H1 (cell line): ENCODE measurements at regions not wholly inside any gene's neighbourhood (a gene's known extent, or its start where the extent isn't known, plus 50 kb on each side); places are given as distances from the start of the nearest gene placed in this dataset.

ENCODE experiments used
- CHD1 ChIP-seq: IDR thresholded peaks from 2 replicates; pipeline ENCODE4 v1.6.1; 2012; ENCODE audit warnings: low read depth, low read length, improper control_type of control experiment
- CTCF ChIP-seq, 3 experiments: IDR thresholded peaks; 1 replicate in 2 of 3; 2 replicates in 1 of 3; pipeline versions ENCODE4 v1.5.1 to v1.6.1; 2011; ENCODE audit warnings: low read length in 3 of 3, mild to moderate bottlenecking in 3 of 3, inconsistent platforms in 2 of 3, low read depth in 1 of 3, moderate library complexity in 1 of 3; ENCODE audit not compliant: insufficient read depth in 1 of 3; ENCODE audit errors: control extremely low read depth in 1 of 3
- EP300 ChIP-seq, 2 experiments: IDR thresholded peaks; 1 replicate in 1 of 2; 2 replicates in 1 of 2; pipeline ENCODE4 v1.6.1; 2011 to 2012; ENCODE audit warnings: low read depth in 2 of 2, low read length in 2 of 2, mild to moderate bottlenecking in 2 of 2, borderline replicate concordance in 1 of 2, inconsistent platforms in 1 of 2, moderate library complexity in 1 of 2
- GABPA ChIP-seq: IDR thresholded peaks from 2 replicates; pipeline ENCODE4 v1.6.1; 2011; ENCODE audit warnings: mild to moderate bottlenecking, low read length, moderate library complexity, borderline replicate concordance; ENCODE audit not compliant: insufficient read depth
- JUN ChIP-seq: IDR thresholded peaks from 2 replicates; pipeline ENCODE4 v1.6.1; 2011; ENCODE audit warnings: low read depth, mild to moderate bottlenecking, improper control_type of control experiment, low read length
- JUND ChIP-seq: IDR thresholded peaks from 2 replicates; pipeline ENCODE4 v1.6.1; 2011; ENCODE audit warnings: mild to moderate bottlenecking, improper control_type of control experiment, low read length
- TAF1 ChIP-seq: IDR thresholded peaks from 2 replicates; pipeline ENCODE4 v1.6.1; 2011; ENCODE audit warnings: mild to moderate bottlenecking, low read depth, low read length
- USF2 ChIP-seq: IDR thresholded peaks from 2 replicates; pipeline ENCODE4 v1.6.1; 2011; ENCODE audit warnings: low read length, improper control_type of control experiment

- TF ChIP-seq CTCF (IDR thresholded peaks at IDR 0.05; ENCODE audit: control extremely low read depth in 1 of 3, insufficient read depth in 1 of 3, low read depth in 1 of 3, low read length in 3 of 3) (no peak), USF2 (no peak), EP300 (IDR thresholded peaks at IDR 0.05; ENCODE audit: borderline replicate concordance in 1 of 2, low read depth in 2 of 2, low read length in 2 of 2) (no peak), CHD1 (no peak), GABPA (no peak), JUND (no peak), TAF1 (no peak), JUN (no peak)
Measured at GRCh38 chr21:39053126-39053525, 130.1 kb downstream of the PSMG1 start.
